HG03103 (cell line): ENCODE measurements at regions not wholly inside any gene's neighbourhood (a gene's known extent, or its start where the extent isn't known, plus 50 kb on each side); places are given as distances from the start of the nearest gene placed in this dataset.
A peak's percentile ranks its signal among the peaks of the same experiment; 100 is the strongest.
"Not testable (repeated sequence)": the region's sequence is repeated elsewhere in the genome, so short reads cannot be mapped to it uniquely, and the experiment has no call there.

ENCODE experiments used
- ATAC-seq: cut with Tn5 transposase; IDR thresholded peaks from one replicate; pipeline ENCODE4 v1.9.1; 2021; ENCODE audit warnings: low read depth; ENCODE audit not compliant: unreplicated experiment

GRCh38 chr6:125354649-125355048, 52.9 kb upstream of the HDDC2 start:
- no peak for ATAC-seq

GRCh38 chr6:125356884-125357283, 55.1 kb upstream of the HDDC2 start:
- ATAC-seq = peak; percentile 48

GRCh38 chr6:125357515-125358256, 55.9 kb upstream of the HDDC2 start:
- ATAC-seq = peak; percentile 73

GRCh38 chr6:125358898-125359297, 57.1 kb upstream of the HDDC2 start:
- no peak for ATAC-seq

- ATAC-seq = no peak
Observed at GRCh38 chr6:125361868-125362267, 60.1 kb upstream of the HDDC2 start.

- ATAC-seq = no peak
Observed at GRCh38 chr6:125363039-125363823, 61.5 kb upstream of the HDDC2 start.

- no peak for ATAC-seq
Observed at GRCh38 chr6:125363824-125364165, 62.0 kb upstream of the HDDC2 start.

- ATAC-seq = no peak
Observed at GRCh38 chr6:125365230-125365629, 63.5 kb upstream of the HDDC2 start.

- no peak for ATAC-seq
Observed at GRCh38 chr6:125367036-125367782, 65.4 kb upstream of the HDDC2 start.

- no peak for ATAC-seq
Observed at GRCh38 chr6:125370343-125370742, 68.6 kb upstream of the HDDC2 start.

- ATAC-seq = no peak
Observed at GRCh38 chr6:125375013-125375412, 73.2 kb upstream of the HDDC2 start.

- no peak for ATAC-seq
Observed at GRCh38 chr6:125375821-125376220, 74.1 kb upstream of the HDDC2 start.

- no peak for ATAC-seq
Observed at GRCh38 chr6:125377621-125378020, 75.9 kb upstream of the HDDC2 start.

- ATAC-seq = no peak
Observed at GRCh38 chr6:125379174-125379573, 77.4 kb upstream of the HDDC2 start.

- ATAC-seq = no peak
Observed at GRCh38 chr6:125380474-125380873, 78.7 kb upstream of the HDDC2 start.

- not testable (repeated sequence) for ATAC-seq
Observed at GRCh38 chr6:125386337-125386736, 84.6 kb upstream of the HDDC2 start.

- peak; percentile 85 for ATAC-seq
Observed at GRCh38 chr6:125392682-125393081, 90.9 kb upstream of the HDDC2 start.

GRCh38 chr6:125393449-125393858, 91.7 kb upstream of the HDDC2 start:
- ATAC-seq = peak; percentile 57

GRCh38 chr6:125406741-125407140, 105.0 kb upstream of the HDDC2 start:
- ATAC-seq = no peak

GRCh38 chr6:125414507-125414906, 112.7 kb upstream of the HDDC2 start:
- ATAC-seq = no peak

- no peak for ATAC-seq
Observed at GRCh38 chr6:125415913-125416312, 114.1 kb upstream of the HDDC2 start.
